ENCODE measurements at regions not wholly inside any gene's neighbourhood (a gene's known extent, or its start where the extent isn't known, plus 50 kb on each side); places are given as distances from the start of the nearest gene placed in this dataset.

GRCh38 chr10:2935647-2936386 lies 131.5 kb upstream of the PFKP start:
- BruUV-seq (replicated peaks), result no TSS peak
- intact Hi-C loops (cut with micrococcal nuclease; ENCODE audit: unreplicated experiment), result no loop called here
- H3K36me3 ChIP-seq (ENCODE audit: insufficient read depth, low read length), result no peaks in the 10 kb centered on the region
- H3K27ac ChIP-seq (ENCODE audit: low read depth, low read length, poor library complexity, severe bottlenecking), result no peak overlapping the region
- H4K20me1 ChIP-seq (ENCODE audit: insufficient read depth, low read length), result no peaks in the 10 kb centered on the region
- H3K4me1 ChIP-seq (ENCODE audit: insufficient read depth, low read length, poor library complexity, severe bottlenecking), result no peaks in the 10 kb centered on the region
- no peak overlapping the region for H3K4me3 ChIP-seq (ENCODE audit: low read depth, low read length, poor library complexity, severe bottlenecking)
- H3K9me3 ChIP-seq (ENCODE audit: low read length), result no peaks in the 10 kb centered on the region
- POLR2A ChIA-PET, result no interaction called here
- H2AFZ ChIP-seq (ENCODE audit: low read length), result no peak overlapping the region
- no peaks in the 10 kb centered on the region for H3K79me2 ChIP-seq (ENCODE audit: insufficient read depth, low read depth, low read length)
- H3K9me2 ChIP-seq (ENCODE audit: insufficient read depth, low read length), result no peaks in the 10 kb centered on the region
- TF ChIP-seq EZH2phosphoT487 (IDR thresholded peaks at IDR 0.05; ENCODE audit: borderline replicate concordance, low read depth, low read length), result no peak
- TF ChIP-seq, protein P1, sequence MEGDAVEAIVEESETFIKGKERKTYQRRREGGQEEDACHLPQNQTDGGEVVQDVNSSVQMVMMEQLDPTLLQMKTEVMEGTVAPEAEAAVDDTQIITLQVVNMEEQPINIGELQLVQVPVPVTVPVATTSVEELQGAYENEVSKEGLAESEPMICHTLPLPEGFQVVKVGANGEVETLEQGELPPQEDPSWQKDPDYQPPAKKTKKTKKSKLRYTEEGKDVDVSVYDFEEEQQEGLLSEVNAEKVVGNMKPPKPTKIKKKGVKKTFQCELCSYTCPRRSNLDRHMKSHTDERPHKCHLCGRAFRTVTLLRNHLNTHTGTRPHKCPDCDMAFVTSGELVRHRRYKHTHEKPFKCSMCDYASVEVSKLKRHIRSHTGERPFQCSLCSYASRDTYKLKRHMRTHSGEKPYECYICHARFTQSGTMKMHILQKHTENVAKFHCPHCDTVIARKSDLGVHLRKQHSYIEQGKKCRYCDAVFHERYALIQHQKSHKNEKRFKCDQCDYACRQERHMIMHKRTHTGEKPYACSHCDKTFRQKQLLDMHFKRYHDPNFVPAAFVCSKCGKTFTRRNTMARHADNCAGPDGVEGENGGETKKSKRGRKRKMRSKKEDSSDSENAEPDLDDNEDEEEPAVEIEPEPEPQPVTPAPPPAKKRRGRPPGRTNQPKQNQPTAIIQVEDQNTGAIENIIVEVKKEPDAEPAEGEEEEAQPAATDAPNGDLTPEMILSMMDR (conservative IDR thresholded peaks at IDR 0.05; ENCODE audit: low read length), result no peak
- CTCF ChIA-PET (ENCODE audit: unreplicated experiment), result no interaction called here
- H3K4me2 ChIP-seq (ENCODE audit: low read length), result no peak overlapping the region
- DNase-seq (ENCODE audit: low spot score), result no peak

DNA sequence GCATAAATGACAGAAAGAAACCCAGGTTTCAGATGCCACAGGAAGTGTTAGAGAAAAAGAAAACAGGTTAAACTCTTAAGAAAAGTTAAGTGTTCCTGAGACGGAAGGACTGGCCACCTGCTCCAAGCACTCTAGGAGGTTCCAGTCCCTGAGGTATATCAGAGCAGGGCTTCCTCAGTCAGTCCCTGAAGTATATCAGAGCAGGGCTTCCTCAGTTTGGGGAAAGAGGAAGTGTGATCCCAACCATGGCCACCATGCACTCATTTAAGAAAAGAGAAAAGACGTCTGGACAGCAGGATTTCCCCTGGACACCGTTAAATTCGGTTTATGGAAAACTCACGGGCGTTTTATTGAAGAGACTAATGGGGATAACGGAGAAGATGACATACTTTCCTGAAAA lies 133.4 kb upstream of the PFKP start:
- ChIA-PET CTCF (ENCODE audit: unreplicated experiment) (no interaction called here), POLR2A (no interaction called here)
- TF ChIP-seq EZH2phosphoT487 (IDR thresholded peaks at IDR 0.05; ENCODE audit: borderline replicate concordance, low read depth, low read length), result no peak
- TF ChIP-seq, protein P1 (conservative IDR thresholded peaks at IDR 0.05; ENCODE audit: low read length), result no peak
- no peak overlapping the region for H3K4me2 ChIP-seq (ENCODE audit: low read length)
- no peaks in the 10 kb centered on the region for H3K79me2 ChIP-seq (ENCODE audit: insufficient read depth, low read depth, low read length)
- no TSS peak for BruUV-seq (replicated peaks)
- intact Hi-C loops (cut with micrococcal nuclease; ENCODE audit: unreplicated experiment), result no loop called here
- DNase-seq (ENCODE audit: low spot score), result no peak
- no peaks in the 10 kb centered on the region for H3K4me1 ChIP-seq (ENCODE audit: insufficient read depth, low read length, poor library complexity, severe bottlenecking)
- no peak overlapping the region for H2AFZ ChIP-seq (ENCODE audit: low read length)
- no peak overlapping the region for H3K4me3 ChIP-seq (ENCODE audit: low read depth, low read length, poor library complexity, severe bottlenecking)
- no peaks in the 10 kb centered on the region for H3K9me2 ChIP-seq (ENCODE audit: insufficient read depth, low read length)
- H3K9me3 ChIP-seq (ENCODE audit: low read length), result no peaks in the 10 kb centered on the region
- no peaks in the 10 kb centered on the region for H3K36me3 ChIP-seq (ENCODE audit: insufficient read depth, low read length)
- no peaks in the 10 kb centered on the region for H4K20me1 ChIP-seq (ENCODE audit: insufficient read depth, low read length)
- H3K27ac ChIP-seq (ENCODE audit: low read depth, low read length, poor library complexity, severe bottlenecking), result no peak overlapping the region

- H4K20me1 ChIP-seq (ENCODE audit: insufficient read depth, low read length), result no peaks in the 10 kb centered on the region
- no peaks in the 10 kb centered on the region for H3K36me3 ChIP-seq (ENCODE audit: insufficient read depth, low read length)
- H3K27ac ChIP-seq (ENCODE audit: low read depth, low read length, poor library complexity, severe bottlenecking), result no peak overlapping the region
- BruUV-seq (replicated peaks), result no TSS peak
- TF ChIP-seq, protein P1 (conservative IDR thresholded peaks at IDR 0.05; ENCODE audit: low read length), result no peak
- TF ChIP-seq EZH2phosphoT487 (IDR thresholded peaks at IDR 0.05; ENCODE audit: borderline replicate concordance, low read depth, low read length), result no peak
- DNase-seq (ENCODE audit: low spot score), result no peak
- no peaks in the 10 kb centered on the region for H3K9me2 ChIP-seq (ENCODE audit: insufficient read depth, low read length)
- no peaks in the 10 kb centered on the region for H3K79me2 ChIP-seq (ENCODE audit: insufficient read depth, low read depth, low read length)
- H3K4me2 ChIP-seq (ENCODE audit: low read length), result no peak overlapping the region
- no peak overlapping the region for H2AFZ ChIP-seq (ENCODE audit: low read length)
- no peak overlapping the region for H3K4me3 ChIP-seq (ENCODE audit: low read depth, low read length, poor library complexity, severe bottlenecking)
- H3K4me1 ChIP-seq (ENCODE audit: insufficient read depth, low read length, poor library complexity, severe bottlenecking), result no peaks in the 10 kb centered on the region
- intact Hi-C loops (cut with micrococcal nuclease; ENCODE audit: unreplicated experiment), result no loop called here
- POLR2A ChIA-PET, result no interaction called here
- CTCF ChIA-PET (ENCODE audit: unreplicated experiment), result no interaction called here
- no peaks in the 10 kb centered on the region for H3K9me3 ChIP-seq (ENCODE audit: low read length)
These were observed 133.8 kb upstream of the PFKP start for GRCh38 chr10:2933519-2933918.
